ENCODE measurements at regions not wholly inside any gene's neighbourhood (a gene's known extent, or its start where the extent isn't known, plus 50 kb on each side); places are given as distances from the start of the nearest gene placed in this dataset.

DNA sequence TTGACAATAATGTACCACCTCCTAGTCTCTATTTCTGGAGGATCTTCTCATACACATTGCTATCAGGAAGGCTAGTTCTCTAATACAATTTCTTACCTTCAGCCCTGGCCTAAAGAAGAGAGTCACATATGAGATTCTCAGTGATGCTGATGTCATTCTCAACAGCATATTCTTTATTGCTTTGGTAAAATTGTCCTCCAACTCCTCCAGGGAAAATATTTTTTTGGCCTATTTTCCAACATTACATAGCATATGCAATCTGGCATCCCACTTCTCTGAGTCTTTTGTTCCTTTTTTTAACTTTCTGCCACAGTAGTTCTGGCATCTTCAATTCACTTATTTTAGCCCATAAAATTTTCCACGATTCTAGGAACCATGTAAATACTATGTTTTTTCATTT lies 2363.1 kb downstream of the ARAP2 start:
- TF ChIP-seq, protein P1, sequence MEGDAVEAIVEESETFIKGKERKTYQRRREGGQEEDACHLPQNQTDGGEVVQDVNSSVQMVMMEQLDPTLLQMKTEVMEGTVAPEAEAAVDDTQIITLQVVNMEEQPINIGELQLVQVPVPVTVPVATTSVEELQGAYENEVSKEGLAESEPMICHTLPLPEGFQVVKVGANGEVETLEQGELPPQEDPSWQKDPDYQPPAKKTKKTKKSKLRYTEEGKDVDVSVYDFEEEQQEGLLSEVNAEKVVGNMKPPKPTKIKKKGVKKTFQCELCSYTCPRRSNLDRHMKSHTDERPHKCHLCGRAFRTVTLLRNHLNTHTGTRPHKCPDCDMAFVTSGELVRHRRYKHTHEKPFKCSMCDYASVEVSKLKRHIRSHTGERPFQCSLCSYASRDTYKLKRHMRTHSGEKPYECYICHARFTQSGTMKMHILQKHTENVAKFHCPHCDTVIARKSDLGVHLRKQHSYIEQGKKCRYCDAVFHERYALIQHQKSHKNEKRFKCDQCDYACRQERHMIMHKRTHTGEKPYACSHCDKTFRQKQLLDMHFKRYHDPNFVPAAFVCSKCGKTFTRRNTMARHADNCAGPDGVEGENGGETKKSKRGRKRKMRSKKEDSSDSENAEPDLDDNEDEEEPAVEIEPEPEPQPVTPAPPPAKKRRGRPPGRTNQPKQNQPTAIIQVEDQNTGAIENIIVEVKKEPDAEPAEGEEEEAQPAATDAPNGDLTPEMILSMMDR (IDR thresholded peaks at IDR 0.05), result no peak
- TF ChIP-seq POLR2A (IDR thresholded peaks at IDR 0.05), result no peak
